ENCODE measurements at regions not wholly inside any gene's neighbourhood (a gene's known extent, or its start where the extent isn't known, plus 50 kb on each side); places are given as distances from the start of the nearest gene placed in this dataset.

- H3K27me3 ChIP-seq = no peaks in the 10 kb centered on the region
- H3K36me3 ChIP-seq = no peaks in the 10 kb centered on the region
- H3K27ac ChIP-seq = no peak overlapping the region
- H3K4me3 ChIP-seq (ENCODE audit: low read depth in 1 of 2, low read length in 1 of 2) = no peak overlapping the region
- H3K9me3 ChIP-seq = no peaks in the 10 kb centered on the region
- no peaks in the 10 kb centered on the region for H3K4me1 ChIP-seq (ENCODE audit: control insufficient read depth in 1 of 2, insufficient read depth in 1 of 2, low read depth in 1 of 2, low read length in 1 of 2)
- TF ChIP-seq CTCF (IDR thresholded peaks at IDR 0.05) = no peak
Measured at GRCh38 chr12:105921872-105922669, 216.7 kb downstream of the NUAK1 start.

- Histone ChIP-seq H3K36me3 (no peaks in the 10 kb centered on the region), H3K4me1 (ENCODE audit: control insufficient read depth in 1 of 2, insufficient read depth in 1 of 2, low read depth in 1 of 2, low read length in 1 of 2) (no peaks in the 10 kb centered on the region), H3K27ac (no peak overlapping the region), H3K27me3 (no peaks in the 10 kb centered on the region), H3K9me3 (no peaks in the 10 kb centered on the region), H3K4me3 (ENCODE audit: low read depth in 1 of 2, low read length in 1 of 2) (no peak overlapping the region)
- TF ChIP-seq CTCF (IDR thresholded peaks at IDR 0.05) = no peak
Measured at GRCh38 chr12:105922670-105923102, 216.1 kb downstream of the NUAK1 start.

- Histone ChIP-seq H3K27me3 (no peaks in the 10 kb centered on the region), H3K9me3 (no peaks in the 10 kb centered on the region), H3K4me1 (ENCODE audit: control insufficient read depth in 1 of 2, insufficient read depth in 1 of 2, low read depth in 1 of 2, low read length in 1 of 2) (no peaks in the 10 kb centered on the region), H3K27ac (no peak overlapping the region), H3K4me3 (ENCODE audit: low read depth in 1 of 2, low read length in 1 of 2) (no peak overlapping the region), H3K36me3 (no peaks in the 10 kb centered on the region)
- no peak for TF ChIP-seq CTCF (IDR thresholded peaks at IDR 0.05)
Measured at GRCh38 chr12:105924526-105925208, 214.1 kb downstream of the NUAK1 start.

GRCh38 chr12:105927564-105927963 lies 211.2 kb downstream of the NUAK1 start:
- no peak overlapping the region for H3K4me3 ChIP-seq (ENCODE audit: low read depth in 1 of 2, low read length in 1 of 2)
- H3K9me3 ChIP-seq = no peaks in the 10 kb centered on the region
- no peaks in the 10 kb centered on the region for H3K4me1 ChIP-seq (ENCODE audit: control insufficient read depth in 1 of 2, insufficient read depth in 1 of 2, low read depth in 1 of 2, low read length in 1 of 2)
- H3K27ac ChIP-seq = no peak overlapping the region
- no peaks in the 10 kb centered on the region for H3K36me3 ChIP-seq
- H3K27me3 ChIP-seq = no peaks in the 10 kb centered on the region
- TF ChIP-seq CTCF (IDR thresholded peaks at IDR 0.05) = no peak

GRCh38 chr12:105928436-105928835 lies 210.3 kb downstream of the NUAK1 start:
- no peaks in the 10 kb centered on the region for H3K9me3 ChIP-seq
- no peak for TF ChIP-seq CTCF (IDR thresholded peaks at IDR 0.05)
- H3K27me3 ChIP-seq = no peaks in the 10 kb centered on the region
- H3K27ac ChIP-seq = no peak overlapping the region
- no peak overlapping the region for H3K4me3 ChIP-seq (ENCODE audit: low read depth in 1 of 2, low read length in 1 of 2)
- H3K4me1 ChIP-seq (ENCODE audit: control insufficient read depth in 1 of 2, insufficient read depth in 1 of 2, low read depth in 1 of 2, low read length in 1 of 2) = no peaks in the 10 kb centered on the region
- no peaks in the 10 kb centered on the region for H3K36me3 ChIP-seq

Measured in neutrophil (primary cell).